ENCODE measurements at regions not wholly inside any gene's neighbourhood (a gene's known extent, or its start where the extent isn't known, plus 50 kb on each side); places are given as distances from the start of the nearest gene placed in this dataset.

DNA sequence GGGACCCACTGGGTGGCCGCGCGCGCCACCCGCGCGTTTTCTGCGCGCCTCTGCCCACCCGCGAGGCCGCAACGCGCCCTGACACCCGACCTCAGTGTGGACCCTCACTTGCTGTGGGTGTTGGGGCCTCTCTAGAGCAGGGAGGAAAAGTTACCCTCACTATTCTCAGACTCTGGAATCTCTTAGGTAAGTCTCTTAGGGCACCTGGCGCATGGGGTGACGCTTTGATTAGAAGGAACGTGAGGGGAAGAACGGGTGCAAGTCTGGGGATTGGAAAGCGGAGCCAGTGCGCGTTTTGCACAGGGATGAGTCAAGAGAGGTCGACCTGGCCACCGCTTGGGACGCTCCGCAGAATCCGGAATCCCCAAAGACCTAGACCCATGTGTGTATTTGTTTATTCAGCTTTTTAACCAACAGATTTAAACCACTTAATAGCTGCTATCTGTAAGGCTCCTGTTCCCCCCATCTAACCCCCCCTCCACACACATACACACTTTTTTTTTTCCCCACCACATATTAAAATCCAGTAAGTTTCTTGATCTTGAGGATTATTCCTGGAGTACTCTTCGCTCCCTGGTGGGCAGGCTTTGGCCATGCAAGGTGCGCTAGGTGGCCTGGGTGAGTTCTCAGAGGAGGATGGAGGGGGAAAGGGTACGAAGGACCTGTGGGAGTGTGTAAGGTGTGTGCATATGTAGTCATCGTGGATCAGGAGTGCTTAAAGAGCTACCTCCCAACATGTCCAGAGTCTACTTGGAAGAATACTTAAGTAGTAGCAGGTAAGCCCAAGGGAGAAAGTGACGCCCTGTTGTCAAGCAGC lies 169.1 kb upstream of the PPP1R3A start:
- peak in 2 of 3 donors; percentile 53 to 63 for DNase-seq
- Histone ChIP-seq H3K27me3 (no peaks in the 10 kb centered on the region), H3K27ac (peak overlapping the region in 3 of 4 donors; percentile 16 to 98 (median 97))

DNA sequence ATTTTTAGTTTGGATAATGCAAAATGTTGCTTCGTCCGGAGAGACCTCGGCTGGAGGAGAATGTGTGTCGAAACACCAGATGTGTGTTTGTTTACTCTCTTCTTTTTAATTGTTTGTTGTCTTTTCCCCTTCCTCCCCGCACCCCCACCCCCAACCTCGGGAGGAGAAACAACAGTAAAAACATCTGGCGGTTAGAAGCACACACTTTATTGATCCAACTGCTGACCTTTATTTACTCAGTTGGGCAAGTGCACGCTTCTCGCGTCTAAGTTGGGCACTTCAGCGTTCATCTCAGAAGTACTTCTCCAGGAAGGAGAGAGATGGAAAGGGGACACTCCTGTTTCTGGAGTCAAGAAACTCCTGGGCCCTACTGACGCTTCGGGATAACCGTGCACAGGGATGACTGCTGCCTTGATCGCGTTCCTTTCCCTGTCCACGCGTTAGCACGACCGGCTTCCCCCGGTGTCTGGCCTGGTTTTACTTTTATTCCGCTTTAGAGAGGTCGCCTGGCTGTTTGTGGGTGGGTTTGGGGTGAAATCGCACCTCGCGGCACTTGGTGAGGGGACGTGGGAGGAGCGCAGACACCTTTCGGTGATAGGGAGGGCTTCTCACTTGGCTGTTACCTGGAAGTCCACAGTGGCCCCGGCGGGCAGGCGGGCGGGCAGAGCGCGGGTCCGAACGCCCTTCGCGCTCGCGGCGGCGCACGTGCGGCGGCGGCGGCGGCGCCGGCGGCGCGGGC lies 168.3 kb upstream of the PPP1R3A start:
- peak in 2 of 3 donors; percentile 54 to 68 for DNase-seq
- H3K27ac ChIP-seq: peak overlapping the region; percentile 68 to 98 (median 91)
- no peaks in the 10 kb centered on the region for H3K27me3 ChIP-seq
- no peaks in the 10 kb centered on the region for H3K36me3 ChIP-seq
- H3K4me1 ChIP-seq: peaks cover 0 to 13% (median 5%) of the 10 kb centered on the region in 4 donors
- peak overlapping the region; percentile 51 to 91 (median 75) for H3K4me3 ChIP-seq
- TF ChIP-seq POLR2A (IDR thresholded peaks at IDR 0.05): no peak
- TF ChIP-seq CTCF (IDR thresholded peaks at IDR 0.05): no peak
- H3K9me3 ChIP-seq: no peaks in the 10 kb centered on the region

More for the DNA sequence above, 169.1 kb upstream of the PPP1R3A start:
- peaks cover 0 to 13% (median 5%) of the 10 kb centered on the region in 4 donors for H3K4me1 ChIP-seq
- TF ChIP-seq CTCF (IDR thresholded peaks at IDR 0.05) (no peak), POLR2A (IDR thresholded peaks at IDR 0.05) (peak in 1 of 2 donors; percentile 20)
- no peaks in the 10 kb centered on the region for H3K9me3 ChIP-seq
- no peaks in the 10 kb centered on the region for H3K36me3 ChIP-seq
- H3K4me3 ChIP-seq: peak overlapping the region in 3 of 4 donors; percentile 65 to 91 (median 85)

DNA sequence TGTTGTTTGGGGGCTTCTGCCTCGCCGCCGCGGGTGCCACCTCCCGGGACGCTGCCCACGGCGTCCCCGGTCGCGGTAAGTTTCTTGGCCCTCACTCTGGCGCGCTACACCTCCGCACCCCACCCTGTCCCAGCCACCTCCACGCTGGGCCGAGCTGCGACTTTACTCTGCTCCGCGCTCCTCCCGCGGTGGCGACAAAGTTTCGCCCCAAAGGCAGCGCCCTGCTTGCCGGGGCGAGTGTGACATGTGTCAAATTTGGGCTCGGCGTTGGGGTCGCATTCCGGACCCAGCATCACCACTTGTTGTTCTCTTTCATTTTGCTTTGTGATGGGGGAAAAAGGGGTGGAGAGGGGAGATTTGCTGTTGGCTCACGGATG lies 167.7 kb upstream of the PPP1R3A start:
- peak in 2 of 3 donors; percentile 58 to 79 for DNase-seq
- H3K27ac ChIP-seq: peak overlapping the region; percentile 68 to 98 (median 91)
- H3K27me3 ChIP-seq: no peaks in the 10 kb centered on the region
- H3K4me1 ChIP-seq: peaks cover 0 to 13% (median 5%) of the 10 kb centered on the region in 4 donors
- no peaks in the 10 kb centered on the region for H3K9me3 ChIP-seq
- TF ChIP-seq CTCF (IDR thresholded peaks at IDR 0.05): no peak
- no peak for TF ChIP-seq POLR2A (IDR thresholded peaks at IDR 0.05)
- peak overlapping the region; percentile 51 to 91 (median 75) for H3K4me3 ChIP-seq
- H3K36me3 ChIP-seq: no peaks in the 10 kb centered on the region

DNA sequence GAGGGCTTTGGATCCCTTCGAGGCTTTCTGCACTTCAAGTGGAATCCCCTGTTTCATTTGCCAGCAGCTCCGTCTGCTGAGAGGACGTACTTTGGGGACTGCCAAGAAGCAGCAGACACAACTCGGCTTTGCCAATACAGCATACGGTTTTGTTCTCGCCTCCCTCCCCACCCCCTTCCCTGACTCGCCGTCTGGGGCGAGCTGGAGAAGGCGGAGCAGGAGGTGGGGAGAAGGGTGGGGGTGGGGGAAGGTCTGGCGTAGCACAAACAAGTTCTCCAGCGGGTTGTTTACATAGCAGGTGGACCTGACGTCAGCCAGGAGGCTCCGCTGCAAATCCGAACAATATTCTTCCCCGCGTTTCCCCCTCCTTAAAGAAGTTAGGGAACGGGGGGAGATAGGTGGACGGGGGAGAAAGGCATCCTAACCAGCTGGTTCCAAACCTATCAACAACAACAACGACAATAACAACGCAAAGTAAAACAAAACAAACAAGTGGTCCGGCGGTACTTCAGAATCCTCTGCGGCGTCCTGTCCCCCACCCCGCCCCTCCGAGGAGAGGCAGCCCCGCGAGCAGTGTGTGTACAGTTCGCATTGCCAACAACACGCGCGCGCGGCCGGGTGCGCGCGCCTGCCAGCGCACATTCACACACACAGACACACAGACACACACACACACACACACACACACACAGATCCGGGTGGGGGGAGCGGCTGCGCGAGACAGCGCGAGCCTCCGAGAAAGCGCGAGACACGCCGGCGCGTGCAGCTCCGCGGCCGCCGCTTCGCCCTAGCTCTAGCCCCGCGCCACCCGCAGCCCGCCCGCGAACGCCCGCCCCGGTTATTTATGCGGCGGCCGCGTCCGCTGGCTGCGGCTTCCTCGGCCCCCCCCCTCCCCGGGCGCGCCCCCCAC lies 167.0 kb upstream of the PPP1R3A start:
- H3K27ac ChIP-seq: peak overlapping the region; percentile 68 to 98 (median 91)
- no peaks in the 10 kb centered on the region for H3K36me3 ChIP-seq
- H3K4me1 ChIP-seq: peaks cover 0 to 13% (median 5%) of the 10 kb centered on the region in 4 donors
- peak in 2 of 3 donors; percentile 88 to 91 for DNase-seq
- no peaks in the 10 kb centered on the region for H3K9me3 ChIP-seq
- peak overlapping the region; percentile 51 to 91 (median 75) for H3K4me3 ChIP-seq
- no peaks in the 10 kb centered on the region for H3K27me3 ChIP-seq
- TF ChIP-seq CTCF (IDR thresholded peaks at IDR 0.05) (peak in 1 of 6 experiments; percentile 3), POLR2A (IDR thresholded peaks at IDR 0.05) (peak; percentile 68 to 80)

- DNase-seq: no peak
- H3K36me3 ChIP-seq: no peaks in the 10 kb centered on the region
- no peaks in the 10 kb centered on the region for H3K27me3 ChIP-seq
- H3K9me3 ChIP-seq: no peaks in the 10 kb centered on the region
- H3K27ac ChIP-seq: peak overlapping the region; percentile 68 to 98 (median 91)
- TF ChIP-seq CTCF (IDR thresholded peaks at IDR 0.05): no peak
- TF ChIP-seq POLR2A (IDR thresholded peaks at IDR 0.05): no peak
- peaks cover 0 to 13% (median 5%) of the 10 kb centered on the region in 4 donors for H3K4me1 ChIP-seq
- H3K4me3 ChIP-seq: peak overlapping the region; percentile 51 to 91 (median 75)
Observed at GRCh38 chr7:114085313-114085591, 166.4 kb upstream of the PPP1R3A start.
